K562 (cell line): ENCODE measurements at regions not wholly inside any gene's neighbourhood (a gene's known extent, or its start where the extent isn't known, plus 50 kb on each side); places are given as distances from the start of the nearest gene placed in this dataset.

ENCODE experiments used
- ARNT ChIP-seq, 2 experiments: fragments of 450-650 bp; IDR thresholded peaks; 2 replicates each; pipeline ENCODE4 v1.6.1; 2016; ENCODE audit warnings: mild to moderate bottlenecking in 1 of 2
- MAFK ChIP-seq: IDR thresholded peaks from 2 replicates; pipeline ENCODE4 v1.6.1; 2011; ENCODE audit warnings: low read length, improper control_type of control experiment
- NFE2 ChIP-seq: IDR thresholded peaks from 2 replicates; pipeline ENCODE4 v1.6.1; 2014; ENCODE audit warnings: antibody characterized with exemption, low read depth
- NR3C1 ChIP-seq: sonication (generic); formaldehyde crosslinking; IDR thresholded peaks from 2 replicates; pipeline ENCODE4 v1.8.1; 2022; ENCODE audit warnings: missing genetic modification reagents
- SRSF9 ChIP-seq: fragments of 200-400 bp; formaldehyde crosslinking; IDR thresholded peaks from 2 replicates; pipeline ENCODE4 v1.6.1; 2017; ENCODE audit warnings: low read depth, low read length, borderline replicate concordance
- STAG1 ChIP-seq: sonication (generic); formaldehyde crosslinking; IDR thresholded peaks from 2 replicates; pipeline ENCODE4 v1.5.0; 2020; ENCODE audit warnings: missing genetic modification reagents, borderline replicate concordance
- TF ChIP-seq, protein P1 (sequence below): sonication (generic); formaldehyde crosslinking; IDR thresholded peaks from 2 replicates; pipeline ENCODE4 v1.8.0; 2023; ENCODE audit warnings: mild to moderate bottlenecking, missing genetic modification reagents
- TF ChIP-seq, protein P2 (sequence below): fragments of 200-800 bp; sonication (Bioruptor generic); IDR thresholded peaks from 2 replicates; pipeline ENCODE4 v1.6.1; 2016; ENCODE audit warnings: missing genetic modification characterization, missing compliant biosample characterization
- TF ChIP-seq, protein P3 (sequence below): IDR thresholded peaks from 2 replicates; pipeline ENCODE4 v1.6.1; 2012; ENCODE audit warnings: low read depth, low read length, improper control_type of control experiment, borderline replicate concordance

DNA sequence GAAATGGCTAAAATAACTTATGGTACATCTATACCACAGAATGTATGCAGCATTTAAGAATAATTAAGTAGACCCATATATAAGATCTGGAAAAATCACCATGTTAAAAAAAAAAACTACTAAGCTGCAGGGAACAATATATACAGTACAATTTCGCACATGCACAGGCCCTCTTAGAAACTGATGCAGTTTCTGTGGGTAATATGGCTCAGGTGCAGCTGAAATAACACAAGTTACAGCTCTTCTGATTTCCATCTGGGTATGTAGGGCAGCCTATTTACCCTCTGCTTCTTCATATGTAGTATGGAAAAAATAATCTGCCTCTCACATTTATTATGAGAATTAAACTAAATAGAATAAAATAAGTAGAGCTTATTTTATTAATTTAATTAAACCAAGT lies 82.9 kb downstream of the YIPF5 start:
- no peak for TF ChIP-seq SRSF9
- TF ChIP-seq, protein P1, sequence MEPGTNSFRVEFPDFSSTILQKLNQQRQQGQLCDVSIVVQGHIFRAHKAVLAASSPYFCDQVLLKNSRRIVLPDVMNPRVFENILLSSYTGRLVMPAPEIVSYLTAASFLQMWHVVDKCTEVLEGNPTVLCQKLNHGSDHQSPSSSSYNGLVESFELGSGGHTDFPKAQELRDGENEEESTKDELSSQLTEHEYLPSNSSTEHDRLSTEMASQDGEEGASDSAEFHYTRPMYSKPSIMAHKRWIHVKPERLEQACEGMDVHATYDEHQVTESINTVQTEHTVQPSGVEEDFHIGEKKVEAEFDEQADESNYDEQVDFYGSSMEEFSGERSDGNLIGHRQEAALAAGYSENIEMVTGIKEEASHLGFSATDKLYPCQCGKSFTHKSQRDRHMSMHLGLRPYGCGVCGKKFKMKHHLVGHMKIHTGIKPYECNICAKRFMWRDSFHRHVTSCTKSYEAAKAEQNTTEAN (CRISPR knock-in tag) = no peak
- TF ChIP-seq, protein P2, sequence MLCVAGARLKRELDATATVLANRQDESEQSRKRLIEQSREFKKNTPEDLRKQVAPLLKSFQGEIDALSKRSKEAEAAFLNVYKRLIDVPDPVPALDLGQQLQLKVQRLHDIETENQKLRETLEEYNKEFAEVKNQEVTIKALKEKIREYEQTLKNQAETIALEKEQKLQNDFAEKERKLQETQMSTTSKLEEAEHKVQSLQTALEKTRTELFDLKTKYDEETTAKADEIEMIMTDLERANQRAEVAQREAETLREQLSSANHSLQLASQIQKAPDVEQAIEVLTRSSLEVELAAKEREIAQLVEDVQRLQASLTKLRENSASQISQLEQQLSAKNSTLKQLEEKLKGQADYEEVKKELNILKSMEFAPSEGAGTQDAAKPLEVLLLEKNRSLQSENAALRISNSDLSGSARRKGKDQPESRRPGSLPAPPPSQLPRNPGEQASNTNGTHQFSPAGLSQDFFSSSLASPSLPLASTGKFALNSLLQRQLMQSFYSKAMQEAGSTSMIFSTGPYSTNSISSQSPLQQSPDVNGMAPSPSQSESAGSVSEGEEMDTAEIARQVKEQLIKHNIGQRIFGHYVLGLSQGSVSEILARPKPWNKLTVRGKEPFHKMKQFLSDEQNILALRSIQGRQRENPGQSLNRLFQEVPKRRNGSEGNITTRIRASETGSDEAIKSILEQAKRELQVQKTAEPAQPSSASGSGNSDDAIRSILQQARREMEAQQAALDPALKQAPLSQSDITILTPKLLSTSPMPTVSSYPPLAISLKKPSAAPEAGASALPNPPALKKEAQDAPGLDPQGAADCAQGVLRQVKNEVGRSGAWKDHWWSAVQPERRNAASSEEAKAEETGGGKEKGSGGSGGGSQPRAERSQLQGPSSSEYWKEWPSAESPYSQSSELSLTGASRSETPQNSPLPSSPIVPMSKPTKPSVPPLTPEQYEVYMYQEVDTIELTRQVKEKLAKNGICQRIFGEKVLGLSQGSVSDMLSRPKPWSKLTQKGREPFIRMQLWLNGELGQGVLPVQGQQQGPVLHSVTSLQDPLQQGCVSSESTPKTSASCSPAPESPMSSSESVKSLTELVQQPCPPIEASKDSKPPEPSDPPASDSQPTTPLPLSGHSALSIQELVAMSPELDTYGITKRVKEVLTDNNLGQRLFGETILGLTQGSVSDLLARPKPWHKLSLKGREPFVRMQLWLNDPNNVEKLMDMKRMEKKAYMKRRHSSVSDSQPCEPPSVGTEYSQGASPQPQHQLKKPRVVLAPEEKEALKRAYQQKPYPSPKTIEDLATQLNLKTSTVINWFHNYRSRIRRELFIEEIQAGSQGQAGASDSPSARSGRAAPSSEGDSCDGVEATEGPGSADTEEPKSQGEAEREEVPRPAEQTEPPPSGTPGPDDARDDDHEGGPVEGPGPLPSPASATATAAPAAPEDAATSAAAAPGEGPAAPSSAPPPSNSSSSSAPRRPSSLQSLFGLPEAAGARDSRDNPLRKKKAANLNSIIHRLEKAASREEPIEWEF (CRISPR knock-in tag) = no peak
- TF ChIP-seq ARNT (IDR thresholded peaks at IDR 0.05) = no peak
- TF ChIP-seq MAFK = no peak
- TF ChIP-seq, protein P3, sequence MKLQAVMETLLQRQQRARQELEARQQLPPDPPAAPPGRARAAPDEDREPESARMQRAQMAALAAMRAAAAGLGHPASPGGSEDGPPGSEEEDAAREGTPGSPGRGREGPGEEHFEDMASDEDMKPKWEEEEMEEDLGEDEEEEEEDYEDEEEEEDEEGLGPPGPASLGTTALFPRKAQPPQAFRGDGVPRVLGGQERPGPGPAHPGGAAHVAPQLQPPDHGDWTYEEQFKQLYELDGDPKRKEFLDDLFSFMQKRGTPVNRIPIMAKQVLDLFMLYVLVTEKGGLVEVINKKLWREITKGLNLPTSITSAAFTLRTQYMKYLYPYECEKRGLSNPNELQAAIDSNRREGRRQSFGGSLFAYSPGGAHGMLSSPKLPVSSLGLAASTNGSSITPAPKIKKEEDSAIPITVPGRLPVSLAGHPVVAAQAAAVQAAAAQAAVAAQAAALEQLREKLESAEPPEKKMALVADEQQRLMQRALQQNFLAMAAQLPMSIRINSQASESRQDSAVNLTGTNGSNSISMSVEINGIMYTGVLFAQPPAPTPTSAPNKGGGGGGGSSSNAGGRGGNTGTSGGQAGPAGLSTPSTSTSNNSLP = no peak
- no peak for TF ChIP-seq NFE2
- no peak for TF ChIP-seq STAG1 (CRISPR knock-in tag)
- TF ChIP-seq NR3C1 (CRISPR knock-in tag) = no peak
